Ovary (tissue), 7 donors: ENCODE measurements at regions not wholly inside any gene's neighbourhood (a gene's known extent, or its start where the extent isn't known, plus 50 kb on each side); places are given as distances from the start of the nearest gene placed in this dataset.

Experiments used
- DNase-seq, 5 donors: peaks; one replicate each; pipeline ENCODE4 v3.0.0-alpha.2; 2019 to 2020
- H3K27ac ChIP-seq, 2 donors: fragments of 200-600 bp; one replicate each; pipeline versions ENCODE4 v1.5.1 to v1.8.0; 2019 to 2022
- H3K27me3 ChIP-seq: fragments of 200-600 bp; one replicate; pipeline ENCODE4 v1.8.0; 2022
- H3K36me3 ChIP-seq: fragments of 200-600 bp; sonication (generic); one replicate; pipeline ENCODE4 v1.5.1; 2019
- H3K4me1 ChIP-seq: one replicate; pipeline ENCODE4 v1.8.1; 2013; ENCODE audit warnings: mild to moderate bottlenecking, moderate library complexity; ENCODE audit not compliant: insufficient read depth
- H3K4me3 ChIP-seq: fragments of 200-600 bp; sonication (generic); one replicate; pipeline ENCODE4 v1.5.1; 2017
- H3K9me3 ChIP-seq, 2 donors: fragments of 200-600 bp in 1 of 2; sonication (generic) in 1 of 2; one replicate each; pipeline versions ENCODE4 v1.5.1 to v1.8.1; 2013 to 2019; ENCODE audit warnings: mild to moderate bottlenecking in 1 of 2, moderate library complexity in 1 of 2
- EP300 ChIP-seq: sonication (generic); formaldehyde crosslinking; IDR thresholded peaks from one replicate; pipeline ENCODE4 v1.6.1; 2017; ENCODE audit warnings: antibody characterized with exemption
- POLR2A ChIP-seq: fragments of 450-650 bp; IDR thresholded peaks from one replicate; pipeline ENCODE4 v1.6.1; 2017; ENCODE audit warnings: antibody characterized with exemption, mild to moderate bottlenecking, moderate library complexity
- WGBS, 3 donors: extraction: QIAGEN DNeasy Blood & Tissue Kit in 1 of 3; methylation state at CpG; one replicate each; pipeline versions ENCODE4 v1.1.5 to v1.1.7; 2013 to 2017; 5-methylcytosine and 5-hydroxymethylcytosine counted together
- intact Hi-C, 4 donors: fragments of 100-400 bp; cut with DNase I; formaldehyde crosslinking; loops; one replicate each; pipeline versions ENCODE4 v1.11.0 to v1.15.1; 2022 to 2023
- TF ChIP-seq, protein P1 (sequence below), 3 donors: fragments of 450-650 bp in 2 of 3; fragments of 200-600 bp in 1 of 3; IDR thresholded peaks; one replicate each; pipeline versions ENCODE4 v1.5.1 to v1.8.0; 2016 to 2022; ENCODE audit warnings: antibody characterized with exemption in 3 of 3, mild to moderate bottlenecking in 1 of 3
- donor health status: DM: no; HTN: no; CAD: no; lungs with moderate emphysema.
- donor health status: DM: no; HTN: no; CAD: no.
- donor health status: Bipolar disorder and iron deficiency.
- donor health status: DM: no; HTN: no; CAD: no.
- donor health status: DM: yes; HTN: yes; CAD: no.

DNA sequence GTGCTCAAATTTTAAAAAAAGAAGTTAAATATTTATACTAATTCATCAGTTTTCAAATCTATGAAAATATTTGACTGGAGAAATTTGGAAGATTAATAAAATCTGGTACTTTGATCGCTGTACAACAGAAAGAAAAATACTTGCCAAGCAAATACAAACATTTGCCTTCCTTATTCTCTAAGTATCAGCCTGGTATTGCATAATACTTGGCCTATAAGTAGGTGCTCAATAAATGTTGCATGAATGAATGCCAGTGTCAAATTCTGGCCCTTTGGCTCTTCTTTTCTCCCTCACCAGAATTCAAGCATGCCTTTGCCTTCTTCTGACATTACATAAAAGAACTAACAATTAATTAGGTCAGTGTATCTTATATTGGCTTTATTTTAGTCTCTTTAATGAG lies 601.7 kb upstream of the GBE1 start:
- 89 to 92% (median 90%) methylated on average over 1 of the region's 1 CpG for WGBS, 3 donors
- TF ChIP-seq POLR2A (no peak), EP300 (no peak)
- TF ChIP-seq, protein P1, sequence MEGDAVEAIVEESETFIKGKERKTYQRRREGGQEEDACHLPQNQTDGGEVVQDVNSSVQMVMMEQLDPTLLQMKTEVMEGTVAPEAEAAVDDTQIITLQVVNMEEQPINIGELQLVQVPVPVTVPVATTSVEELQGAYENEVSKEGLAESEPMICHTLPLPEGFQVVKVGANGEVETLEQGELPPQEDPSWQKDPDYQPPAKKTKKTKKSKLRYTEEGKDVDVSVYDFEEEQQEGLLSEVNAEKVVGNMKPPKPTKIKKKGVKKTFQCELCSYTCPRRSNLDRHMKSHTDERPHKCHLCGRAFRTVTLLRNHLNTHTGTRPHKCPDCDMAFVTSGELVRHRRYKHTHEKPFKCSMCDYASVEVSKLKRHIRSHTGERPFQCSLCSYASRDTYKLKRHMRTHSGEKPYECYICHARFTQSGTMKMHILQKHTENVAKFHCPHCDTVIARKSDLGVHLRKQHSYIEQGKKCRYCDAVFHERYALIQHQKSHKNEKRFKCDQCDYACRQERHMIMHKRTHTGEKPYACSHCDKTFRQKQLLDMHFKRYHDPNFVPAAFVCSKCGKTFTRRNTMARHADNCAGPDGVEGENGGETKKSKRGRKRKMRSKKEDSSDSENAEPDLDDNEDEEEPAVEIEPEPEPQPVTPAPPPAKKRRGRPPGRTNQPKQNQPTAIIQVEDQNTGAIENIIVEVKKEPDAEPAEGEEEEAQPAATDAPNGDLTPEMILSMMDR (IDR thresholded peaks at IDR 0.05) = no peak
- no peaks in the 10 kb centered on the region for H3K4me1 ChIP-seq
- intact Hi-C loops = no loop called here
- no peak overlapping the region for H3K27ac ChIP-seq
- no peaks in the 10 kb centered on the region for H3K36me3 ChIP-seq
- H3K9me3 ChIP-seq = no peaks in the 10 kb centered on the region
- no peak for DNase-seq
- no peaks in the 10 kb centered on the region for H3K27me3 ChIP-seq
- no peak overlapping the region for H3K4me3 ChIP-seq

DNA sequence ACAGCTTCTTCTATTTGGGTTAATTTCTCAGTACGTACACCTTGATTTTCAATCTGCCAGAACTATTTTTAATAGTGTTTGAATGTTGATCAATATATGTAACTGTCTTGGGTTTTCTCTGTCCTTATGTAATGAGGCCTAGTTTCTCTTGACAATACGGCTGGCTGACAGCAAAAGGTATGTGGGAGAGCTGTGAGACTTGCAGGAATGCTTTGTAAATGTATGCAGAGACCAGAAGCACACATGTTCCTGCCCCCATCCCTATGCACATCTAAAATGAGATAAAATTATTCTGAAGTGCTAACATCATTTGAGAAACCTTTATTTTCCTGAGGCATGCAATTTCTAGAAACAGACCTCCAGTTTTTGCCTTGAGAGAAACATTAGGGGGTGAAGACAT lies 593.8 kb upstream of the GBE1 start:
- TF ChIP-seq EP300 = no peak
- no peak for TF ChIP-seq POLR2A
- TF ChIP-seq, protein P1 (IDR thresholded peaks at IDR 0.05) = no peak
- WGBS, 3 donors = 85 to 89% (median 87%) methylated on average over 2 of the region's 2 CpGs
- no peak for DNase-seq
- Histone ChIP-seq H3K9me3 (no peaks in the 10 kb centered on the region), H3K4me1 (peaks cover 4% of the 10 kb centered on the region), H3K4me3 (no peak overlapping the region), H3K36me3 (no peaks in the 10 kb centered on the region), H3K27ac (peak overlapping the region in 1 of 2 donors; percentile 62), H3K27me3 (no peaks in the 10 kb centered on the region)
- intact Hi-C loops = no loop called here

DNA sequence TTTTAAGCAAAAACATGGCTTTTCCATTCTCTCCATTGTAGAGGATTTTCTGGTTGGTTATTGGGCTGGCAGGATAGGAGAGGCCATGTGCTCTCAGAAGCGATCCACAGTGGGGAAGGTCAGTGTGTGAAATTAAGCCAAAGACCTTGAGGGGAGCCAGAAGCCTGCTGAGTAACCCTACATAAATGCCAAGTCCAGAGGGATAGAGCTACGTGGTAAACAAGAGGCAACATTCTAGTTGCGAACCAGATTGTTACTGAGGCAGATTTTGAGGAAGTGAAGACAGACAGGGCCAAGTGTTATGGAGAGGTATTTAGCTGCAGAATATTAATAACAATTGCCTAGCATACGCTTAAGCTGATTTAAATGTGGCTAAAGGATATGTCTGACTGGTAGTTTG lies 592.8 kb upstream of the GBE1 start:
- Histone ChIP-seq H3K36me3 (no peaks in the 10 kb centered on the region), H3K27me3 (no peaks in the 10 kb centered on the region), H3K4me1 (peaks cover 4% of the 10 kb centered on the region), H3K9me3 (no peaks in the 10 kb centered on the region), H3K4me3 (no peak overlapping the region), H3K27ac (peak overlapping the region in 1 of 2 donors; percentile 62)
- WGBS, 3 donors = 10 to 29% (median 15%) methylated on average over 4 of the region's 4 CpGs
- intact Hi-C loops = no loop called here
- TF ChIP-seq, protein P1 (IDR thresholded peaks at IDR 0.05) = no peak
- TF ChIP-seq POLR2A = no peak
- TF ChIP-seq EP300 = no peak
- peak; percentile 44 to 65 (median 58) for DNase-seq

DNA sequence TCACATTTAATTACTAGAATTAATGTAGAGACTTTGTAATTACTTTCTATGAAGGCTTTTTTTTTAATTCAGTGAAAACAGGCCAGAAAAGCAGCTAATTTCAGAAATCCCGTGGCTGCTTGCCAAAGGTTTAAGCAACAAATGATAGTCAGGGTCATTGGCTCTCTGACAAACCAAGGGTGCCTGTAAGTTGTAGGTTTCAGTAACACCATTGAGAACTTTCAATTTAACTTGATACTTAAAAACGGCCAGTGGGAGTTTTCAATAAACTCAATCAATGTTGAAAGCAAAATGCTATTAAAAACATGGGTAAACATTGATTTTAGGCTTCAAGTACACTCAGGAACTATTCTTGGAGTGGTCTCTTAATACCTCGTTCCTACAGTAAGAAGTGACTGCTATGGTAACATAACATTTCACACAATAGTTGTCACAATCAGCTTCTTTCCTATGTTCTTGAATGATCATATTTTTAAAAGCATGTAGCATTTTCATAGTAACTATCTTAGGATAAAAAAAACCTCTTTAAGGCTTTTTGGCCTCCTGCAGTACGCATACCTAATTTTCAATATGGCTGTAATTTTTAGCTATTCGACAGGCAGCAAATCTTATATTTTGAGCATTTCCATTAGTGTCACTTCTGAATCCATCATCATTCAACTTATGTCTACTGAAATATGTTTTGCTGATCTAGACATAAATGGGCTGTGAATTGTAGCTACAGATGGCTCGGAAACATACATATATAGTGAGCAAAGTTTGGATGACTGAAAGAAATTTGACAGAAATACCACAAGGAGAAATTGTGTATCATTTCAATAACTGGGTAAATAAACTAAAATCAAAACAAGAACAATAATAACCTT lies 592.1 kb upstream of the GBE1 start:
- Histone ChIP-seq H3K9me3 (no peaks in the 10 kb centered on the region), H3K4me3 (no peak overlapping the region), H3K27ac (peak overlapping the region in 1 of 2 donors; percentile 62), H3K4me1 (peaks cover 4% of the 10 kb centered on the region), H3K27me3 (no peaks in the 10 kb centered on the region), H3K36me3 (no peaks in the 10 kb centered on the region)
- TF ChIP-seq POLR2A (no peak), EP300 (no peak)
- TF ChIP-seq, protein P1 (IDR thresholded peaks at IDR 0.05) = no peak
- WGBS, 3 donors = 51 to 56% (median 56%) methylated on average over 6 of the region's 6 CpGs
- intact Hi-C loops = no loop called here
- DNase-seq = peak; percentile 26 to 79 (median 59)
